HEK293 (cell line): ENCODE measurements at regions not wholly inside any gene's neighbourhood (a gene's known extent, or its start where the extent isn't known, plus 50 kb on each side); places are given as distances from the start of the nearest gene placed in this dataset.

Experiments
- CTCF ChIP-seq: fragments of 450-650 bp; formaldehyde crosslinking; IDR thresholded peaks from 2 replicates; pipeline ENCODE4 v1.5.1; 2016; ENCODE audit warnings: missing biosample characterization, missing genetic modification characterization
- ZEB2 ChIP-seq: fragments of 450-650 bp; formaldehyde crosslinking; IDR thresholded peaks from 2 replicates; pipeline ENCODE4 v1.5.1; 2016; ENCODE audit warnings: missing biosample characterization, missing genetic modification characterization
- ZIC2 ChIP-seq: fragments of 450-650 bp; formaldehyde crosslinking; IDR thresholded peaks from 2 replicates; pipeline ENCODE4 v1.5.1; 2016; ENCODE audit warnings: missing biosample characterization, missing genetic modification characterization
- ZNF19 ChIP-seq: fragments of 450-650 bp; formaldehyde crosslinking; IDR thresholded peaks from 2 replicates; pipeline ENCODE4; 2016; ENCODE audit warnings: missing biosample characterization, missing genetic modification characterization, low read depth

DNA sequence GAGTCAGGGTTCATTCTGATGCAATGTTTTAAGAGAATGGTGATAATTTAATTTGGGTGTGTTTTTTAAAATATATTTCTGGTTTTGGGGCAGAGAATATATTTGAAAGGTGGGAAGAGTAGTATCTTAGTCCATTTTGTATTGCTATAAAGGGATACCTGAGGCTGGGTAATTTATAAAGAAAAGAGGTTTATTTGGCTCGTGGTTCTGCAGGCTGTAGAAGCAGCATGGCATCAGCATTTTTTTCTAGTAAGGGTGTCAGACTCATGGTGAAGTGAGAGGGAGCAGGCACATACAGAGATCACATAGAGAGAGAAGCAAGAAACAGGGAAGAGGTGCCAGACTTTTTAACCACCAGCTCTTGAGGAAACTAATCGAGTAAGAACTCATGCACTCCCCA, 152.7 kb downstream of the SHOX2 start:
- TF ChIP-seq CTCF (tag by site-specific recombination) (no peak), ZIC2 (tag by site-specific recombination) (no peak), ZNF19 (tag by site-specific recombination) (no peak), ZEB2 (tag by site-specific recombination) (no peak)
